T-cell (primary cell): ENCODE measurements at regions not wholly inside any gene's neighbourhood (a gene's known extent, or its start where the extent isn't known, plus 50 kb on each side); places are given as distances from the start of the nearest gene placed in this dataset.
"Not testable (repeated sequence)": the region's sequence is repeated elsewhere in the genome, so short reads cannot be mapped to it uniquely, and the experiment has no call there.

ENCODE experiments used
- ATAC-seq, 4 experiments: fragments of 200-7000 bp in 3 of 4; fragments of 150-1000 bp in 1 of 4; cut with Tn5 transposase; replicated peaks in 1 of 4; 1 replicate in 3 of 4; 2 replicates in 1 of 4; pipeline ENCODE4 v1.10.0; 2021; ENCODE audit warnings: moderate library complexity in 3 of 4, mild to moderate bottlenecking in 2 of 4, moderate number of reproducible peaks in 1 of 4
- CTCF ChIA-PET, 2 donors: fragments of 300-600 bp; sonication (Branson Sonifier 250); formaldehyde crosslinking; loops; one replicate each; lab custom pipeline; 2022; ENCODE audit warnings: antibody characterized with exemption in 2 of 2; lab: Charles Lee
- POLR2A ChIA-PET, 2 donors: fragments of 300-600 bp; sonication (Branson Sonifier 250); formaldehyde crosslinking; loops; one replicate each; lab custom pipeline; 2022; ENCODE audit warnings: antibody characterized with exemption in 2 of 2; lab: Charles Lee
- DNase-seq, 35 experiments: peaks; one replicate each; pipeline versions ENCODE4 v3.0.0 to v3.0.0-alpha.2; 2013 to 2023
- H3K27ac ChIP-seq: one replicate; pipeline ENCODE4 v1.5.1; 2013; ENCODE audit warnings: low read length
- H3K27me3 ChIP-seq, 2 experiments: replicated peaks in 1 of 2; 1 replicate in 1 of 2; 2 replicates in 1 of 2; pipeline versions ENCODE4 v1.6.1 to v1.7.0; 2013; ENCODE audit warnings: low read length in 1 of 2, mixed read lengths in 1 of 2; ENCODE audit not compliant: control insufficient read depth in 2 of 2, insufficient read depth in 2 of 2; ENCODE audit errors: extremely low read depth in 1 of 2
- H3K36me3 ChIP-seq, 2 donors: 1 replicate in 1 of 2; 2 replicates in 1 of 2; pipeline versions ENCODE4 v1.6.1 to v1.7.0; 2013; ENCODE audit warnings: low read length in 1 of 2; ENCODE audit not compliant: control insufficient read depth in 2 of 2, insufficient read depth in 1 of 2; ENCODE audit errors: extremely low read depth in 1 of 2
- H3K4me1 ChIP-seq, 2 experiments: 1 replicate in 1 of 2; 2 replicates in 1 of 2; pipeline versions ENCODE4 v1.6.1 to v1.7.0; 2013; ENCODE audit warnings: low read length in 2 of 2, mixed read lengths in 1 of 2; ENCODE audit not compliant: insufficient read depth in 2 of 2, control insufficient read depth in 1 of 2; ENCODE audit errors: extremely low read depth in 1 of 2
- H3K4me3 ChIP-seq, 2 donors: 1 replicate in 1 of 2; 2 replicates in 1 of 2; pipeline versions ENCODE4 v1.5.1 to v1.7.0; 2013; ENCODE audit warnings: mild to moderate bottlenecking in 2 of 2, low read length in 1 of 2, moderate library complexity in 1 of 2; ENCODE audit not compliant: control insufficient read depth in 1 of 2; ENCODE audit errors: extremely low read depth in 1 of 2
- H3K9me3 ChIP-seq: 2 replicates; pipeline ENCODE4 v1.7.0; 2013
- H3K27ac Mint-ChIP-seq, 2 donors: one replicate each; pipeline ENCODE4 v1.8.0; 2020 to 2021; ENCODE audit warnings: mild to moderate bottlenecking in 2 of 2, mixed read lengths in 2 of 2
- H3K27me3 Mint-ChIP-seq, 2 donors: one replicate each; pipeline ENCODE4 v1.8.0; 2021 to 2022; ENCODE audit warnings: mixed read lengths in 2 of 2
- H3K36me3 Mint-ChIP-seq: one replicate; pipeline ENCODE4 v1.8.0; 2021; ENCODE audit warnings: mixed read lengths
- H3K4me1 Mint-ChIP-seq, 3 donors: one replicate each; pipeline ENCODE4 v1.8.0; 2020 to 2022; ENCODE audit warnings: mixed read lengths in 3 of 3, mild to moderate bottlenecking in 1 of 3
- H3K4me3 Mint-ChIP-seq, 3 donors: one replicate each; pipeline ENCODE4 v1.8.0; 2020 to 2022; ENCODE audit warnings: mild to moderate bottlenecking in 3 of 3, mixed read lengths in 3 of 3, moderate library complexity in 3 of 3
- H3K9me3 Mint-ChIP-seq, 3 donors: one replicate each; pipeline ENCODE4 v1.8.0; 2020 to 2022; ENCODE audit warnings: mixed read lengths in 3 of 3
- WGBS: methylation state at CpG from one replicate; pipeline ENCODE4 v1.1.5; 2013; ENCODE audit warnings: missing lambda C conversion rate; ENCODE audit not compliant: insufficient coverage; 5-methylcytosine and 5-hydroxymethylcytosine counted together

DNA sequence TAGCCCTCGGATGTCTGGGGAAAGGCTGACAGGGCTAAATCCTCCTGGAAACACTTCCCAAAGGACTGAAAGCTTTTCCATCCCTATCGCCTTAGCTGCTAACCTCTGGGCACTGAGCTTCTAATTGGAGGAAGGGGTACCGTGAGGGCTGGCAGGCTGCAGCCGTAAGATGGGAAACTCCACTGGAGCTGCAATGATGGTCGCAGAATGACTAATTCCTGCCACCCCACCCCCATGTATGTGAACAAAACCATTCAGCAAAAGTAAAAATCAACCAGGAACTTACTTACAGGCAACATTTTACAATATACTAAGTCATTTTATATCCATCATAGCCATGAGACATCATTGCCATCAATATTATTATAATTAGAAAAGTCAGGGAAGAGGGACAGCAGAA is 133.3 kb downstream of the ABCC12 start:
- no peak overlapping the region for H3K27ac Mint-ChIP-seq
- no peaks in the 10 kb centered on the region for H3K9me3 Mint-ChIP-seq
- H3K36me3 Mint-ChIP-seq: no peaks in the 10 kb centered on the region
- no peaks in the 10 kb centered on the region for H3K4me1 Mint-ChIP-seq
- peaks cover 11 to 12% of the 10 kb centered on the region in 2 donors for H3K27me3 Mint-ChIP-seq
- no peak for ATAC-seq
- no peak overlapping the region for H3K27ac ChIP-seq
- no peak for DNase-seq
- POLR2A ChIA-PET: no interaction called here
- H3K4me3 Mint-ChIP-seq: no peak overlapping the region
- H3K27me3 ChIP-seq: peaks cover 0 to 7% of the 10 kb centered on the region in 2 experiments
- no CpG with 5 or more reads among the region's 5 CpGs for WGBS
- H3K9me3 ChIP-seq: no peaks in the 10 kb centered on the region
- no peak overlapping the region for H3K4me3 ChIP-seq
- H3K4me1 ChIP-seq: no peaks in the 10 kb centered on the region
- H3K36me3 ChIP-seq: no peaks in the 10 kb centered on the region
- CTCF ChIA-PET: no interaction called here

DNA sequence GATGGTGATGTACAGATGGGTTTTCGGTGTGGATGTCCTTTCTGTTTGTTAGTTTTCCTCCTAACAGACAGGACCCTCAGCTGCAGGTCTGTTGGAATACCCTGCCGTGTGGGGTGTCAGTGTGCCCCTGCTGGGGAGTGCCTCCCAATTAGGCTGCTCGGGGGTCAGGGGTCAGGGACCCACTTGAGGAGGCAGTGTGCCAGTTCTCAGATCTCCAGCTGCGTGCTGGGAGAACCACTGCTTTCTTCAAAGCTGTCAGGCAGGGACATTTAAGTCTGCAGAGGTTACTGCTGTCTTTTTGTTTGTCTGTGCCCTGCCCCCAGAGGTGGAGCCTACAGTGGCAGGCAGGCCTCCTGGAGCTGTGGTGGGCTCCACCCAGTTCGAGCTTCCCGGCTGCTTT is 135.2 kb downstream of the ABCC12 start:
- DNase-seq, H3K27me3 Mint-ChIP-seq, H3K27ac ChIP-seq, CTCF ChIA-PET, H3K36me3 ChIP-seq, ATAC-seq, POLR2A ChIA-PET, H3K4me1 ChIP-seq, H3K4me3 Mint-ChIP-seq, H3K27me3 ChIP-seq, H3K4me1 Mint-ChIP-seq, H3K9me3 Mint-ChIP-seq, H3K9me3 ChIP-seq, H3K27ac Mint-ChIP-seq, H3K4me3 ChIP-seq, H3K36me3 Mint-ChIP-seq: not testable (repeated sequence)
- WGBS: 53% methylated on average over 2 of the region's 6 CpGs

- Mint-ChIP-seq H3K4me1 (no peaks in the 10 kb centered on the region), H3K27me3 (no peaks in the 10 kb centered on the region), H3K36me3 (no peaks in the 10 kb centered on the region), H3K9me3 (peaks cover 3 to 11% (median 8%) of the 10 kb centered on the region in 3 donors), H3K27ac (no peak overlapping the region), H3K4me3 (no peak overlapping the region)
- ATAC-seq (no peak), DNase-seq (no peak)
- ChIA-PET CTCF (no interaction called here), POLR2A (no interaction called here)
- Histone ChIP-seq H3K27me3 (peaks cover 0 to 4% of the 10 kb centered on the region in 2 experiments), H3K4me3 (no peak overlapping the region), H3K4me1 (no peaks in the 10 kb centered on the region), H3K9me3 (no peaks in the 10 kb centered on the region), H3K36me3 (no peaks in the 10 kb centered on the region), H3K27ac (no peak overlapping the region)
- whole genome bisulfite sequencing: 87% methylated on average over 8 of the region's 10 CpGs
Observed at GRCh38 chr16:48014349-48015135, 141.3 kb downstream of the ABCC12 start.

- no peak overlapping the region for H3K27ac Mint-ChIP-seq
- ChIA-PET POLR2A (no interaction called here), CTCF (no interaction called here)
Observed at GRCh38 chr16:48013491-48013901, 142.3 kb downstream of the ABCC12 start.

DNA sequence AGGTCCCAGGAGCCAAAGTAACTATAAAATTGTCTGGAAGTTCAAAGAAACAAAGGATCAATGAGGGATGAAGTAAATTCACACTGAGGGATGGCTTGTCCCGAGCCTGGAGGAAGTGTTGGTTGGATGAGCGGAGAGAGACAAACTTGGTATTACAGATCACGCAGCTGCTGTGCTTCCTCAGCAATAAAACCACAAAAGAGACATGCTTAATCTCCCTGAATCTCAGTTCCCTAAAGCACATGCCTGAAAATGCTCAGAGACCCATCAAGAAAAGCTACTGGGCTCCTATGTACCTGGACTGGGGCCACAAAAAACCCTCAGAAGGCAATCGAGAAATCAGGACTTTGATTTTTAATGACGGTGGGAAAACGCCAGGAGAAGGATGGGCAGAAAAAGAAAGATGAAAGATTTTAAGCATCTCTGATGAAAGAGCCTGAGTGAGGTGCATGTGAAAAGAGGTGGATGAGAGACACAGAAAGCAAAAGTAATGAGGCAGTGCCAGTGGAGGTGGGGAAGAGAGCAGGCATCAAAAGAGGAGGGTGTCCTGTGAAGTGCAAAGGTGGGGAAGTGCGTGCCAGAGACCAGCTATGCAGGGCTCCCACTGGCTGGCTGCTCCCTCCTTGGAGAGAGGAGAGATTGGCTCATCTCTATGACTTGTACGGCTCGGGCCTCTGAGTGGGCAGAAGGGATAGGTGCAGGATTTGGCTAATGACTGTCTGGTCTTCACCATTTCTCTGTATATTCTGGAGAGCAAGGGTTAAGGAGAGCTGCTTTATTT is 143.7 kb downstream of the ABCC12 start:
- peaks cover 0 to 4% of the 10 kb centered on the region in 2 experiments for H3K27me3 ChIP-seq
- no peaks in the 10 kb centered on the region for H3K4me1 ChIP-seq
- no peak for DNase-seq
- no peaks in the 10 kb centered on the region for H3K27me3 Mint-ChIP-seq
- H3K36me3 ChIP-seq: no peaks in the 10 kb centered on the region
- H3K36me3 Mint-ChIP-seq: no peaks in the 10 kb centered on the region
- ChIA-PET POLR2A (no interaction called here), CTCF (no interaction called here)
- peaks cover 3 to 11% (median 8%) of the 10 kb centered on the region in 3 donors for H3K9me3 Mint-ChIP-seq
- no peaks in the 10 kb centered on the region for H3K4me1 Mint-ChIP-seq
- no peak for ATAC-seq
- H3K4me3 Mint-ChIP-seq: no peak overlapping the region
- 61% methylated on average over 4 of the region's 9 CpGs for WGBS
- H3K4me3 ChIP-seq: no peak overlapping the region
- no peaks in the 10 kb centered on the region for H3K9me3 ChIP-seq
- H3K27ac Mint-ChIP-seq: no peak overlapping the region
- no peak overlapping the region for H3K27ac ChIP-seq

More at GRCh38 chr16:48013491-48013901, 142.3 kb downstream of the ABCC12 start:
- no peak overlapping the region for H3K4me3 ChIP-seq
- H3K27ac ChIP-seq: no peak overlapping the region
- no peaks in the 10 kb centered on the region for H3K27me3 Mint-ChIP-seq
- DNase-seq (no peak), ATAC-seq (no peak)
- peaks cover 0 to 4% of the 10 kb centered on the region in 2 experiments for H3K27me3 ChIP-seq
- no peaks in the 10 kb centered on the region for H3K36me3 Mint-ChIP-seq
- H3K36me3 ChIP-seq: no peaks in the 10 kb centered on the region
- H3K4me3 Mint-ChIP-seq: no peak overlapping the region
- H3K9me3 Mint-ChIP-seq: peaks cover 3 to 11% (median 8%) of the 10 kb centered on the region in 3 donors
- H3K4me1 Mint-ChIP-seq: no peaks in the 10 kb centered on the region
- no peaks in the 10 kb centered on the region for H3K9me3 ChIP-seq
- WGBS: 68% methylated on average over 5 of the region's 6 CpGs
- no peaks in the 10 kb centered on the region for H3K4me1 ChIP-seq

DNA sequence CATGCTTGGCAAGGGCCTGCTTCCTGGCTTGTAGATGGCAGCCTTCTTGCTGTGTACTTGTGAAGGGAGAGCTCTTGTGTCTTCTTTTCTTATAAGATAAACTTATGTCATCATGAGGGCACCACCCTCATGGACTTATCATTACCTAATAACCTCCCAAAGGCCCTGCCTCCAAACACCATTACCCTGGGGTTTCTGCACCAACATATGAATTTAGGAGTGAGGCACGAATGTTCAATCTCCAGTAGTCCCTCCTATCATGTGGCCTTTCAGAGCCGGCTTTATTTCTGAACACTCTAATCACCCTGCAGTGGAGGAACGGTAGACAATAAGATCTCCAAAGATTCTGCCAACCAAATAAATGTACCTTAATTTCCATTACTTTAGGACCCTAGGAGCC is 144.3 kb downstream of the ABCC12 start:
- peaks cover 3 to 11% (median 9%) of the 10 kb centered on the region in 3 donors for H3K9me3 Mint-ChIP-seq
- H3K36me3 Mint-ChIP-seq: no peaks in the 10 kb centered on the region
- Histone ChIP-seq H3K27ac (no peak overlapping the region), H3K36me3 (no peaks in the 10 kb centered on the region), H3K27me3 (peaks cover 0 to 4% of the 10 kb centered on the region in 2 experiments), H3K9me3 (no peaks in the 10 kb centered on the region), H3K4me1 (no peaks in the 10 kb centered on the region), H3K4me3 (no peak overlapping the region)
- ChIA-PET CTCF (no interaction called here), POLR2A (no interaction called here)
- DNase-seq (no peak), ATAC-seq (no peak)
- no peak overlapping the region for H3K4me3 Mint-ChIP-seq
- H3K4me1 Mint-ChIP-seq: no peaks in the 10 kb centered on the region
- 63% methylated on average over 3 of the region's 3 CpGs for WGBS
- no peaks in the 10 kb centered on the region for H3K27me3 Mint-ChIP-seq
- no peak overlapping the region for H3K27ac Mint-ChIP-seq
